Stimulated activated CD8-positive, alpha-beta memory T cell treated with anti-CD3 and anti-CD28 coated beads, Interleukin-12 subunit alpha, Interleukin-12 subunit beta, amount 100 ng/mL, for 4 hours (primary cell): ENCODE measurements at regions not wholly inside any gene's neighbourhood (a gene's known extent, or its start where the extent isn't known, plus 50 kb on each side); places are given as distances from the start of the nearest gene placed in this dataset.
"Not testable (repeated sequence)": the region's sequence is repeated elsewhere in the genome, so short reads cannot be mapped to it uniquely, and the experiment has no call there.

ENCODE experiments used
- DNase-seq: peaks from one replicate; pipeline ENCODE4 v3.0.0-alpha.2; 2020; ENCODE audit warnings: low read depth

GRCh38 chr12:127480775-127481314, 786.1 kb upstream of the TMEM132C start:
- no peak for DNase-seq

DNA sequence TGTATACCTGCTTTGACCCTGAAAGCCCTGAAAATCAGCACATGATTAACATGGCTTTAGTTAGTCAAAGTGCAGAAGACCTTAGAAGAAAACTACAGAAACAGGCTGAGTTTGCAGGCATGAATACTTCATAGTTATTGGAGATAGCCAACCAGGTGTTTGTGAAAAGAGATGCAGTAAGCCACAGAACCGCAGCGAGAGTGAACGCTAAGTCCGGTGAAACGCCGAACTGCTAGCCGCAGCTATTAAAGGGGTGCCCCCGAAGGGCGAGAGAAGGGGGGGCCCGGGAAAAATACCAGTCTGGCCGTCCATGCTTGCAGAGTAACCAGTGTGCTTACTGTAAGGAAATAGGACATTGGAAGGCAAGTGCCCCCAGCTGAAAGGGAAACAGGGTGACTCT, 784.0 kb upstream of the TMEM132C start:
- no peak for DNase-seq

DNA sequence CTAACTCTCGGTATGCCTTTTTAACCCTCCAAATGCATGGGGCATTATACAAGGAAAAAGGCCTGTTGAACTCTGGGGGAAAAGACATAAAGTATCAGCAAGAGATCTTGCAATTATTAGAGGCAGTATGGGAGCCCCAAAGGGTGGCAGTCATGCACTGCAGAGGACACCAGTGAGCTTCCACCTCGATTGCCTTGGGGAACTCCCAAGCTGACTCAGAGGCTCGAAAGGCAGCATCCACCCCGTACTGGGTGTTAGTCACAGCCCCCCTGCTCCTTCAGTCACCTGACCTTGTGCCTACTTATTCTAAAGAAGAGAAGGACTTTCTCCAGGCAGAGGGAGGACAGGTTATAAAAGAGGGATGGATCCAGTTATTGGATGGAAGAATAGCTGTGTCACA, 781.4 kb upstream of the TMEM132C start:
- DNase-seq, result no peak

- no peak for DNase-seq
Measured at GRCh38 chr12:127487031-127487430, 779.9 kb upstream of the TMEM132C start.

GRCh38 chr12:127489061-127489460, 777.9 kb upstream of the TMEM132C start:
- DNase-seq, result no peak

DNA sequence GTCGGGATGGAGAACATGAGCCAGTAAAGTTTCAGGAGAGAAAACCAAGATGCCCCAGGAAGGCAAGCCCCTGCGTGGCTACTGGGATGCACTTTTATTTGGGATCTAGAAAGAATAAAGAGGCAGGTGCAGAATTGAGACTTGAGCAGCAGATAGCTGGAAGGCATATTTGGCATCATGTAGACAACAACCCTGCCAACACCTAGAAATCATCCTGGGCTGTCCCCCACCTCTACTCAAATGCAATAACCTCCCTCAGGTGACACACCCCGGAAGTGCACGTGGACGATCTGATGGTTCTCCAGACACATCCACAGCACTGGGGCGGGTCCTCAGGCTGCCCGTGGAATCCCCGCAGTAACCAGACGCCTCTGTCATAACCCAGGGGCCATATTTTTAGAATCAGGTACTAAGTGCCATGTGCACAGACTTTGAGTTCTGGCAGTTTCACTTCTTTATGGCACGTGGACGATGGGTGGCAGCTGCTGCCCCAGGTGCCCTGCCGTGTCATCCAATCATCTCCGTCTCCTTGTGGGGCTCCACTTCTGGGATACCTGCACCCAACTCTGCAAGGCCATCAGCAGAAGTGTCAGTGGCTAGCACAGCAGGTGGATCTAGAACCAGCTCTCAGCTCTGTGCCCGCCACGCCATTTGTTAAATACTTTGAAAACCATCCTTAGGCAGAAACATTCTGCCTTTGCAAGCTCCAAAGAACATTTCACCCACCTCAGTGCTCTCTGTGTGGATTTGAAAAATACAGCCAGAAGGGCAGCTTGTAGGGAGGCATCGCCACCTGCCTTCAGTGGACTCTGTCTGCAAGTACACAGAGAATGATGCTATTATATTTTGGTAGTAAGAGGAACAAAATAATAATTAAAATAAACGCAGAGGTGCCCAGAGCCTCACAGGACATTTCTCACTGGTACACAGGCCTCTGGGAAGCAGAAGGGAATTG, 771.7 kb upstream of the TMEM132C start:
- DNase-seq, result no peak

DNA sequence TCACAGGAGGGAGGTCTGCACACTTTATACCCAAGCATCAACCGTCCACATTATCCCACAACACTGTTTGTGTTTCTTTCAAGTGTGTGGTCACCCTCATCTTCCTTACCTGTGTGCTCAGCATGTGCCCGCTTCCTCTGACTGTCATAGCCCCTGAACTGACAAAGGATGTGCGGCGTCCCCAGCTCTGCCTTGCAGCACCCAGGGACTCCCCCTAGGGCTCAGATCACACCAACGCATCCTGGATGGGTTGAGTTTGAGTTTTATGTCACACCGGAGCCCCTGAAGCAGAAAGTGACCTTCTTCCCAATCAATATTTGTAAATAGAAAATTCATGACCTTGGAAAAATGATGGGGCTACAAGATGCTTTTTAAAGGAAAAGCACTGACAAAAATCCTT, 770.7 kb upstream of the TMEM132C start:
- DNase-seq, result no peak

DNA sequence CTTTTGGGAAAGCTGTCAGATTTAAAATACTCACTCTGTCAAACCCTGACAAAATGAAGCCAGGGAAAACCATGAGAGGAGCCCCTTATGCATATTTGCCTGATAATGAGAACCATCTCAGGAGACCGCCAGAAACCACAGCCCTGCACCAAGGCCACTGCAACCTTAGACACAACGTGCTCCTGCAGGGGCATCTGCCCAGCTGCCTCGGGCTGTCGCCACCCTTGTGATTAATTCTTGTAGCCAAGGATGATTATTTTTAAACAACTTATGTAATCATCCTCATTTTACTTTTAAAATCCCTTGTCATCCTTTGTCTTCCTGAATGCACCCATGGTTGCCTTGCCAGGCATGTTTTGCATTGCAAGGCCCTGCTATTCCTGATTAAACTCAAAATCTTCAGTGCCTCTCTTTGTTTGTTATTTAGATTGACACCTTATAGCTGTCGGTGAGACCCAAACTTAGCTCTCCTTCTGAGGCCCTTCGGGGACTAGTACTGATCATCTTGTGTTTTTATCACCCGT, 766.4 kb upstream of the TMEM132C start:
- DNase-seq, result no peak

- DNase-seq, result no peak
Measured at GRCh38 chr12:127501916-127502315, 765.1 kb upstream of the TMEM132C start.

- DNase-seq, result no peak
Measured at GRCh38 chr12:127503246-127503645, 763.7 kb upstream of the TMEM132C start.

- DNase-seq, result not testable (repeated sequence)
Measured at GRCh38 chr12:127503996-127504395, 763.0 kb upstream of the TMEM132C start.

- no peak for DNase-seq
Measured at GRCh38 chr12:127504874-127505273, 762.1 kb upstream of the TMEM132C start.

GRCh38 chr12:127507341-127507740, 759.6 kb upstream of the TMEM132C start:
- DNase-seq, result no peak

GRCh38 chr12:127509066-127509778, 757.7 kb upstream of the TMEM132C start:
- no peak for DNase-seq

- DNase-seq, result no peak
Measured at GRCh38 chr12:127515941-127516340, 751.0 kb upstream of the TMEM132C start.

- no peak for DNase-seq
Measured at GRCh38 chr12:127516467-127516866, 750.5 kb upstream of the TMEM132C start.

DNA sequence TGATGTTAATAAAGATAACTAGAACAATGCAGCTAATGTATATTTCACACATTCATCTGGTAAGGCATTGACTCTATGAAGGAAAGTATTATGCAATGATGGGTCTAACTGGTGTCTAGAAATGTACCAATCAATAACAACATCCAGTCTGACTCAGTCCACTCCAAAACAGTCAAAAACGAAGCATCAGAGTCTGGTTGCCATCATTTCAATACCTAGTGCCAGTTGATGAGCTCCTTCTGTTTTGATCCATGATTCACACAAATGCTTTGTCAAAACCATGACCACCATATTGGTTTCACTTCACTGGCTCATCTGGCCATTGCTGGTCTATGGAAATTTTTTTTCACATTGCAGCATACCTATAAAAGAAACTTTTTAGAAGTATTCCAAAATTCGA, 747.2 kb upstream of the TMEM132C start:
- no peak for DNase-seq

- no peak for DNase-seq
Measured at GRCh38 chr12:127526925-127527324, 740.0 kb upstream of the TMEM132C start.

GRCh38 chr12:127528551-127528950, 738.4 kb upstream of the TMEM132C start:
- DNase-seq, result no peak

DNA sequence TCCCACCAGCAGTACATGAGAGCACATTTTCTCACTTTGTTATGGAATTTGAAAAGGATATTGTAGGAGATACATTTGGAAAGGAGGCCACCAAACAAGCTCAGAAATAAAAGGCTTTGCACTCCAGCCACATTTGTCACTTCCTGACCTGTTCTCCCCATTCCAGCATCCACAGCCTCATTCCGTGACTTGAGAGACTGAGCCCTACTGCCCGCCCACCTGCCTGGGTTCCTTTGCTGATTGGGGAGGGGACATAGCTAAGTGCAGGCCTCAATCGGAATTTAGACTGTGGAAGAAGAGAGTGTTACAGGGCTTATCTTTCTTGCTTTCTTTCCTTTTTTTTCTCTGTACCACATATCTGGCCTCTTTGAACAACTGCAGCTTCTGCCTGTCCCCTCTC, 735.4 kb upstream of the TMEM132C start:
- DNase-seq, result no peak

DNA sequence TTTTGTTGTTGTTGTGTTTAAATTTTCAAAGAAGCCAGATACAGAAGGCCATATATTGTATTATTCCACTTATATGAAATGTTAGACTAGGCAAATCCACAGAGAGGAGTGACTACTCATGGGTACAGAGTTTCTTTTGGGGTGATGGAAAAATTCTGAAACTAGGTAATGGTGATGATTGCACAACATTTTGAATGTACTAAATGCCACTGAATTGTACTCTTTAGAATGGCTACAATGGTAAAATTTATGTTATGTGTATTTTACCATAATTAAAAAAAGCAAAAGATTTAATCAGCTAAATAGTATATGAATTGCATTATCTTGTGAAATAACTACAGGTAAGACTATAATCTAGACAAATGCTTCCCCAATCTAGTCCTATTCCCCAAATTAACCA, 733.6 kb upstream of the TMEM132C start:
- DNase-seq, result no peak

GRCh38 chr12:127536833-127537428, 730.0 kb upstream of the TMEM132C start:
- no peak for DNase-seq
